Pancreas (tissue), 10 donors: ENCODE measurements at regions not wholly inside any gene's neighbourhood (a gene's known extent, or its start where the extent isn't known, plus 50 kb on each side); places are given as distances from the start of the nearest gene placed in this dataset.
"Not testable (repeated sequence)": the region's sequence is repeated elsewhere in the genome, so short reads cannot be mapped to it uniquely, and the experiment has no call there.

Experiments used
- ATAC-seq, 4 donors: fragments of 200-7000 bp; cut with Tn5 transposase; one replicate each; pipeline versions ENCODE4 v1.8.0 to v1.9.1; 2020; ENCODE audit warnings: mild to moderate bottlenecking in 4 of 4, moderate library complexity in 4 of 4
- DNase-seq, 6 donors: peaks; one replicate each; pipeline ENCODE4 v3.0.0-alpha.2; 2020
- FAIRE-seq: peaks from 2 replicates; lab custom pipeline; 2012; peaks lifted over from hg19 to GRCh38; lab: Jason Lieb, UNC
- H3K27ac ChIP-seq, 4 donors: fragments of 200-600 bp; sonication (generic); 1 replicate in 3 of 4; 2 replicates in 1 of 4; pipeline versions ENCODE4 v1.5.0 to v1.8.0; 2020
- H3K27me3 ChIP-seq, 4 donors: fragments of 200-600 bp; one replicate each; pipeline ENCODE4 v1.8.0; 2021
- H3K36me3 ChIP-seq, 3 donors: fragments of 200-600 bp; sonication (generic) in 1 of 3; one replicate each; pipeline versions ENCODE4 v1.5.0 to v1.8.0; 2020 to 2021
- H3K4me1 ChIP-seq, 3 donors: fragments of 200-600 bp; one replicate each; pipeline ENCODE4 v1.8.0; 2021
- H3K4me3 ChIP-seq, 4 donors: fragments of 200-600 bp; sonication (generic) in 2 of 4; one replicate each; pipeline versions ENCODE4 v1.5.0 to v1.8.0; 2020 to 2021
- H3K9me3 ChIP-seq, 4 donors: fragments of 200-600 bp; one replicate each; pipeline ENCODE4 v1.8.0; 2021
- CTCF ChIP-seq, 4 donors: fragments of 200-600 bp; sonication (generic) in 3 of 4; IDR thresholded peaks; one replicate each; pipeline versions ENCODE4 v1.5.0 to v1.8.0; 2021; ENCODE audit warnings: antibody characterized with exemption in 4 of 4
- WGBS, 2 donors: extraction: QIAGEN DNeasy Blood & Tissue Kit; methylation state at CpG; one replicate each; pipeline ENCODE4 v1.1.7; 2013; 5-methylcytosine and 5-hydroxymethylcytosine counted together
- intact Hi-C, 3 donors: fragments of 100-400 bp; cut with DNase I; formaldehyde crosslinking; loops; one replicate each; pipeline versions ENCODE4 v1.11.1 to v1.14.2; 2022
- donor health status: healthy with polysubstance abuse.
- donor health status: DM: no; HTN: no; CAD: no; lungs with moderate emphysema.
- donor health status: DM: no; HTN: no; CAD: no.
- donor health status: control.
- donor health status: control.
- donor health status: Bipolar disorder and iron deficiency.
- donor health status: DM: yes; HTN: yes; CAD: no.
- donor health status: DM: no; HTN: no; CAD: no.
- donor health status: DM: no; HTN: no; CAD: no.
- donor health status: DM: yes; HTN: yes; CAD: no.

- DNase-seq (peak; percentile 53 to 89 (median 70)), FAIRE-seq (peak; percentile 9), ATAC-seq (peak; percentile 76 to 96 (median 95))
- Histone ChIP-seq H3K4me3 (no peak overlapping the region), H3K9me3 (no peaks in the 10 kb centered on the region), H3K36me3 (no peaks in the 10 kb centered on the region), H3K27ac (no peak overlapping the region), H3K27me3 (no peaks in the 10 kb centered on the region), H3K4me1 (no peaks in the 10 kb centered on the region)
- WGBS, 2 donors = 17 to 20% methylated on average over 7 of the region's 7 CpGs
- TF ChIP-seq CTCF (IDR thresholded peaks at IDR 0.05) = peak; percentile 68 to 89 (median 78)
- intact Hi-C loops = no loop called here
Observed at GRCh38 chr1:176374967-176375569, 87.9 kb upstream of the PAPPA2 start.

- no peak for TF ChIP-seq CTCF (IDR thresholded peaks at IDR 0.05)
- no peak for FAIRE-seq
- intact Hi-C loops = no loop called here
Observed at GRCh38 chr1:176364236-176364905, 98.6 kb upstream of the PAPPA2 start.

GRCh38 chr1:176349135-176349715 lies 113.8 kb upstream of the PAPPA2 start:
- H3K4me1 ChIP-seq, ATAC-seq, intact Hi-C loops, FAIRE-seq, H3K9me3 ChIP-seq, H3K27ac ChIP-seq, H3K36me3 ChIP-seq, H3K4me3 ChIP-seq, H3K27me3 ChIP-seq: not testable (repeated sequence)
- WGBS, 2 donors = 87 to 91% methylated on average over 29 to 40 of the region's 42 CpGs
- DNase-seq = peak in 2 of 6 donors; percentile 10 to 26

More at GRCh38 chr1:176364236-176364905, 98.6 kb upstream of the PAPPA2 start:
- WGBS, 2 donors = 52% methylated on average over 7 of the region's 7 CpGs
- peak in 1 of 4 donors; percentile 17 for ATAC-seq
- Histone ChIP-seq H3K4me3 (no peak overlapping the region), H3K4me1 (no peaks in the 10 kb centered on the region), H3K36me3 (no peaks in the 10 kb centered on the region), H3K9me3 (no peaks in the 10 kb centered on the region), H3K27me3 (no peaks in the 10 kb centered on the region), H3K27ac (no peak overlapping the region)
- no peak for DNase-seq

GRCh38 chr1:176341656-176342055 lies 121.3 kb upstream of the PAPPA2 start:
- H3K36me3 ChIP-seq = no peaks in the 10 kb centered on the region
- H3K27ac ChIP-seq = no peak overlapping the region
- intact Hi-C loops = no loop called here
- TF ChIP-seq CTCF (IDR thresholded peaks at IDR 0.05) = no peak
- no peak for FAIRE-seq
- no peak for DNase-seq
- ATAC-seq = no peak
- H3K4me1 ChIP-seq = no peaks in the 10 kb centered on the region
- no peak overlapping the region for H3K4me3 ChIP-seq
- no peaks in the 10 kb centered on the region for H3K27me3 ChIP-seq
- no peaks in the 10 kb centered on the region for H3K9me3 ChIP-seq
- WGBS, 2 donors = 65 to 69% methylated on average over 3 of the region's 3 CpGs

GRCh38 chr1:176338877-176339276 lies 124.1 kb upstream of the PAPPA2 start:
- WGBS, 2 donors = 67 to 74% methylated on average over 6 of the region's 6 CpGs

More at GRCh38 chr1:176338877-176339276, 124.1 kb upstream of the PAPPA2 start:
- intact Hi-C loops = no loop called here
- H3K9me3 ChIP-seq = no peaks in the 10 kb centered on the region
- no peak for ATAC-seq
- H3K27me3 ChIP-seq = no peaks in the 10 kb centered on the region
- DNase-seq = no peak
- H3K4me1 ChIP-seq = no peaks in the 10 kb centered on the region
- H3K27ac ChIP-seq = no peak overlapping the region
- H3K36me3 ChIP-seq = no peaks in the 10 kb centered on the region
- no peak for FAIRE-seq
- no peak for TF ChIP-seq CTCF (IDR thresholded peaks at IDR 0.05)
- no peak overlapping the region for H3K4me3 ChIP-seq
